HG03354 (cell line): ENCODE measurements at regions not wholly inside any gene's neighbourhood (a gene's known extent, or its start where the extent isn't known, plus 50 kb on each side); places are given as distances from the start of the nearest gene placed in this dataset.

Source experiments
- ATAC-seq: cut with Tn5 transposase; IDR thresholded peaks from one replicate; pipeline ENCODE4 v1.9.1; 2021; ENCODE audit warnings: mild to moderate bottlenecking; ENCODE audit not compliant: unreplicated experiment, poor library complexity, severe bottlenecking

DNA sequence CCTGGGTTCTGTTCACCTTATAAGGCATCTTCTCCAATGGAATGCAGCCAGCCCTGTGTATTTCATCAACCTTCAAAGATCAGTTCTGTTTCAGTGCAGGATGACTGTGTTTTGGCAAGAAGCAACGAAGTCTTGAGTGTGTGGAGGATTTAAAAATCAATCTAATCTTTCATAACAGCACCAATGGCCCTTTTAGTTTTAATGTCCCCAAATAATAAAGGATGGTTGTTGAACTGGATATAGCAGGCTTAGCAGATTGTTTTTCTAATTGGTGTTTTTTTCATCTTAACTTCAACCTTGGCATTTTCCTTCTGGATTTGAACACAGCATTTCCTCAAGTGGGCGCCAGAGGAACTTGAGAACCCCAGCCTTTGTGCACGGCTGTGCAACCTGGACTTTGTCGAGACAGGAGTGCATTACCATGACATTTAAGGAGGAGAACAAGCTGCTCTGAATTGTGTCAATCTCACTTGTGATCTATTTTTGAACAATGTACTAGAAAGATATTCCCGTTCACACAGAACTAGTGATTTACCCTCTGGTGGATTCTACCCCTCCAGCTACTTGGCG lies 313.3 kb upstream of the AKR1E2 start:
- no peak for ATAC-seq

DNA sequence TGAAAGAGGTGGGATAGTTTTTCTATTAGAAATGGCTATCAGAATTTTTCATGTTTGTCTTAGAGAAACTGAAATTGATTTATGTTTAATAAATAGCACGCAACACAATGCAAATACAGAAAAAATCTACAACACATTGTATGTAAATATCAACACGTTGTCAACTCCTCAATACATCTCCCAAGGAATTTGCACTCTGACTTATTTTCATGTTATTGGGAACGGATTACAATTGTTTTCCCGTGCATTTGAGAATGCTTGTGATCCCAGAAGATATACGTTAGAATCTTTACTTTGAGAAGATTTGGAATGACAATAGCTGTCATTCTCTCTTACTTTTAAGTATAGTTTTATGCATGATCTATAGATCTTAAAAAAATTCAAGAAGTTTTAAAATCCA lies 313.8 kb upstream of the AKR1E2 start:
- no peak for ATAC-seq

DNA sequence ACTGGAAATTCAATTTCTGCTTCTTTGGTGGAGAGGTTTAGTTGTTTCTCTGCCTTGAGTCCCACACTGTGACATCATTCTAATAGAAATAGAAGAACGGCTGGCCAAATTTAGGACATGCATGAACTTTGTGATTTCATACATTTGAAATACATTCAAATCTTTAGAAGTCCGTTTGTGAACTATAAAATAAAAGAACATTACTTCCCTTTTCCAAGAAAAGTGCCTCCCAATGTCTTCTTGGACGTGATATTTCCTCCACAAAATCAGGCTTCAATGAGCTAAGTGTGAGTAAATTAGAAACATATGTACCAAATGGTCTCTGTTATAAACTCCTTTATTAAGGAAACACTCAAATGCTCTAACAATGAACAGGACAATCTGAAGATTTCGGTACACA lies 314.5 kb upstream of the AKR1E2 start:
- no peak for ATAC-seq

DNA sequence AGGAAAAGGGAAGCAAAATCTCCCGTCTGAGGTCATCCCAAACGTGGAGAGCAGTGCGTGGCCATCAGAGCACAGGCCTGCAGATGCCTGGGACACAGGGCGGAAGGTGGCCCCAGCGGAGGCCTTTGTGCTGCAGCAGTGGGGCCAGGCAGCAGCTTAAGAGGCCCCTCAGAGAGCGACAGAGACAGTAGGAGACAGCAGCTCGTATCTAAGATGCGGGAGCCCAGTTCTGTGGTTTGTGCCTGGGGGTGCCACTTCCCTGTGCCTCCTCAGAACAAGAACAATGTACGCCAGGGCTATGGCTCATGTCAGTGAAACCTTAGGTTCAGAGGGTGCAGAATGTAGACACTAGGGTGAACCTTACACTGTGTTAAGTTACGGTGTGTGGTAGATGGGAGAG lies 316.6 kb upstream of the AKR1E2 start:
- no peak for ATAC-seq

DNA sequence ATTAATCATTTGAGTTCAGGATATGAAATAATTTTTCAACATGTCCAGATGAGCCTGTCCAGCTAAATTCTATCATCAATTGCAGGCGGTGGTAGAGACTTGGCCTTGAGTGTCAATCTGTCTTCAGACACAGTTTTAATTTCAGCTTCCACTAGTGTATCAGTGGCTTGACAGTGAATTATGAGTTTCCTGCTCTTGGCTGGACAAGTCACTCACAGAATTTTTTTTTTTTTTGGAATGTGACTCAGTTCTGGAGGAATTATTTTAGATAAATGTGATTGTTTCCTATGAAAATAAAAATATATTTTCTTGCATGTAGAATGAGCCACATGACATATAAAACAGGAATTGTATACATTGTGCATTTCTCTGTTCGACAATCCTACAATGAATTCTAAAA lies 319.9 kb upstream of the AKR1E2 start:
- no peak for ATAC-seq

DNA sequence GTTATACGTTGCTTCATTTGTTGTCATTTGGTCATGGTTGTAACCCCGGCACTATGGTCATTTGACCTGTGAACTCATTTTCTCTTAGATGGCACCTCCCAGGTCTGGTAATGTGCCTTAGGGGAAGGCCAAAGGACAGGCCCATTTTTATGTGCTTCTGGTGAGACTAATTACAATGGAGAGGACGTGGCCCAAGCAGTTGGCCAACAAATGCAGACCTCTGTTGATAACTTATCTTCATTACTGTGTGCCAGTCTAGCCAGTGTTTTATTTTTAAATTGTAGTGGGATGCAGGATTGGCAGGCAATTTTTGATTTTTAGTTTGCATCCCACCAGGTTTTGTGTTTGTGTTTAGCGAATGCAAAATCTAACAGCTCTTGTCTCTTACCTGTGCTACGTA lies 321.5 kb upstream of the AKR1E2 start:
- no peak for ATAC-seq

DNA sequence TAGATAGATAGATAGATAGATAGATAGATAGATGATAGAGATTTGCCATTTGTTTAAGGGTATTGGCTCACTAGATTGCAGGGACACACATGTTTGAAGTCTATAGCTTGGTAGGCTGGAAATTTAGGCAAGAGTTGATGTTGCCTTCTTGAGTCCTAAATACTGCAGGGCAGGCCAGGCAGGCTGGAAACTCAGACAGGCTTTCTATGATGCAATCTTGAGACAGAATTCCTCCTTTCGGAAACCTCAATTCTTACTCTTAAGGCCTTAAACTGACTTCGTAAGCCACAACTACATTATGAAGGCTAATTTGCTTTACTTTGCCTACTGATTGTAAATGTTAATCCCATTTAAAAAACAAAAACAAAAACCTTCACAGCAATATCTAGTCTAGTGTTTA lies 322.9 kb upstream of the AKR1E2 start:
- no peak for ATAC-seq

DNA sequence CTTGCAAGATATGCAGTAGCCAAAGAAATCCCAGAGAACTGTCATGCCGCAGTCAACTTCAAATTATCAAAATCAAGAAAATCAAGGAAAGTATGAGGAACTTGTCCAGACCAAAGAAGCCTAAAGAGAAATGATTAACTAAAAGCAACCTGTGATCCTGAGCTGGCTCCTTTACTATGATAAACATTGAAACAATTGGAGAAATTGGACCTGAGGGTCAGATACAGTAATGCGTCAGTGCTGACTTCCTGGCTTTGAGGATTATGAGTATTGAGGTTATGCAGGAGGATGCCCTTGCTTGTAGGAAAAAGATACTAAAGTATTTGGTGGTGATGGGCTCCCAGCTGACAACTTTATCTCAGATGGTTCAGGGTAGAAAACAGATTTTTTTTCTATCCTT lies 324.7 kb upstream of the AKR1E2 start:
- no peak for ATAC-seq

DNA sequence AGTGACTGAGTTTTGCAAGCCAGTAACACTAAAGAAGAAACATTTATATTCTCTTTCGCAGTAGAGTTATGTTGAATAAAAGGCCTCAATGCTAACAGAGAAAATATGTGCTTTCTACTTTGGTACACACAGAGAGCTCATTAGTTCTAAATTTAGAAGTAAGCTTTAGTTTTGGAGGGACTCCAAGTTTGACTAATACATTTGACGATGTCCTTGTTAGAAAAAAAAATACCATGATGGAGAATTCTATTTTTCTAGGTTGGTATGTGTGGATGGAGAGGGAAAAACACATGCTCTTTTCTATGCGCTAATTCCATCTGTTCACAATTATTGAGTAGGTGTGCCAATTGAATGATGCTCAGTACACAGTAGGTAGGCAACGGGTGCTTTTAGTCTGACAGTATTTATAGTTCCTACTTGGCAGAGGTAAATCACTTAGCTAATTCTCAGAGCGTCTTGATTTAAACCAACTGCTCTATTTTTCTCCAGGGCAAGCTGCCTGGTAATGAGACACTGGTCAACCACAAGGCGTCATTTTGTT lies 327.2 kb upstream of the AKR1E2 start:
- no peak for ATAC-seq

DNA sequence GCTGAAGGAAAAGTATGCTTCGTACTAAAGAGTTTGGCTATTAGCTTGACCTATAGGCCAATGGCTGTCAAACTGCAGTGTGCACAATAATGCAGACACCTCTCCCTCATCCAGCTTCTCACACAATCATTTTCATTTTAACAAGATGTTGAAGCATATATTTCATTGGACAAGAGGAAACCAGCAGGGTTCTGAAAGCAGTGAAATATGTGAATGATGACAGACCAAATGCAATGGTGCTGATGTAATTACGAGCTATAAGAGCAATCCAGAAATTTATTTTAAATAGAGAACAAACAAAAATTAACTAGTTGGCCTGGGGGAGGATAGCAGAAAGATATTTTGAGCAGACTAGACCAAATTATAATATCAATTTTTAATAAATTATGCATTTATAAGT lies 331.5 kb upstream of the AKR1E2 start:
- ATAC-seq = no peak

DNA sequence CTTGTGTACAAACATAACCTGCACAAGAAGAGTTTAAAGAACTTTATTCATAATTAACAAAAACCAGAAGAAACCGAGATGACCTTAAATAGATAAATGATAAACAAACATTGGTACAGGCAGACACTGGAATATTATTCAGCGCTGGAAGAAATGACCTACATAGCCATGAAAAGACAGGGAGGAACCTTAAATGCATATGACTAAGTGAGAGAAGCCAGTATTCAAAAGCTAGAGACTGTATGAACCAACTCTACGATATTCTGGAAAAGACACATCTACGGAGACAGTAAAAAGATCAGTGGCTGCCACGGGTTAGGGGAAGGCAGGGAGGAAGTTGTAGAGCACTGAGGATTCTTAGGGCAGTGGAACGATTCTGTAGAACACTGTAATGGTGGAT lies 333.8 kb upstream of the AKR1E2 start:
- no peak for ATAC-seq

DNA sequence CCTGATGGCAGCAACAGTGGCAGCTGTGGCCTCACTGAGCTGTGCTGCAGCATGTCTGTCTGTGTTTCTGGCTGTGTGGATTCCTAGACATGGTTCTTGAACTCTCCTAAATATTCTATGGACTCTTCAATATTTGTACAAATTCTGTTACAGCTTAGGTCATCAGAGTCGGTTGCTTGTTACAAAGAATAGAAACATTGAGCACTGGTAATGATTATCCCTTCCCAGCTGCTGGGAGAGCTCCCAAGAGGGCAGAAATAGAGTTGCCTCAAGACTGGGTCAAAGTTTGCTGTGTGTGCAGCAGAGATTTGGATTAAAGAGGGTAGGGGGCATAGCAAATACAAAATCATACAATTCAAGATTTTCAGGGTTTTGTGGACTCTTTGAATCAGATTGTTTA lies 337.1 kb upstream of the AKR1E2 start:
- no peak for ATAC-seq

DNA sequence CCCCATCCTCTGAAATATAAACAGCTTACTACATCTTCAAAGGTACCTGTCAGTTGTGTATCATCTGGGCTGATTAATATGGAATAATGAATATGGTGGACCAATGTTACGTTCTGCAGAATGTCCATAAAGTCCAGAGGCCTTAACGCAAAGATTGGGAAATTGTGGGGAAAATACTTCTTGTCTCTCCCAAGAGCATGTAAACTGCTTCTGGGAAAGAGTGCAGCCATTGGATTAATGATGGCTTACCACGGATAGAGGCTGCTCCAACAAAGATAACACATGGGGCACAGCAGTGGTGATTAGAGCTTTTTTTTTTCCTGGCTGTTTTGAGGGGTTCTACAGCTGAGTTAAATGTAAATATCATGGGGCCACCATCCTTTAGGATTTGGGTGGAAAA lies 340.4 kb upstream of the AKR1E2 start:
- ATAC-seq = no peak

DNA sequence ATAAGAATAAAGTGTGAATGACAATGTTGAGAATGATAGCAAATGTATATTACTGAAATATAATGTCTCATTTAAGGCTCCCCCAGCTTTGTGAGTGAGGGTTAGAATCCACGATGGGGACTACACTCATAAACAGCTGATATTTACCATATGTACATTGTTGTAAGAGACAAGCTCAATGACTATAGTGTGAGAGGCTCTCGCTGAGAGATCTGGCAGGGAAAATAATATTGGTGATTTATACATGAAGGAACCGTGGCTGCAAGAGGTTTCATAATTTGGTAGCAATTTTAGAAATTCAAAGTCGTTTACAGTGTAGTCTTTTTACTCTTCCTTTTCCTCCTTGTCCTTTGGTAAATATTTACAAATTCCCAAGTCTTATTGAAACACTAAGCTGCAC lies 342.2 kb upstream of the AKR1E2 start:
- ATAC-seq = no peak

DNA sequence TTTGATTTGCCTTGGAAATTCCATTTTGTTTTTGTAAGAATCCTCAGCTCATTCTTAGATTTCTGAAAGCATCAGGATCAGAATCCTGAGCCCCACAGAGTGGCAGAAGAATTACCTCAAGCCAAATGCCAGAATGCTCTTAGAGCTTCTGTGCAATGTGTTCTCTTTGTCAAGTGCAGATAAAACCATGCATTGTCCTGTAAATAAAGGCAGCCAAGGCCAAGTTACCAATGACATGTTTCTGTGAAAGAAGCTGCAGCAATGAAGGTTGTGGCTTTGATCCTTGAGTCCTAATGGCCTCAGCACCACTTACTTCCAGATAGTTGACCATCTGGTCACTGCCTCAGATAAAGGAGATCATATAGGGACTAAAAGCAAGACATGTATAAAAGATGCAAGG lies 343.3 kb upstream of the AKR1E2 start:
- ATAC-seq = no peak

DNA sequence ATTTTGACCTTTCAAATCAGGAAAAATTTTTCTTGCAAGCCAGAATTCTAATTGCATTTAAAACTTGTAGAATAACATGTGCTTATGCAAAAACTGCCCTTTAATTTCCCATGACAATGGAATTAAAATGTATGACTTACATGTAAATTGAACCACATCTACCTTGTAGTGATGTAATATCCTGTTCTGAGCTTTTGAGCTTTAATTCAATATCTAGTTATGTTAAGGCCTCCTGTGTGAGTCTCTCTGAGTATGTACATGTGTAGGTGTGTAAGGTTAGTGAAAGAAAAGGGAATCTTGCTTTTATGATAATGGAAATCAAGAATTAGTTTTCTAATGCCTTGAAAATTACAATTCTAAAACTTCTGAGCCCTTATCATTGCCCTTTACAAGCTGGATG lies 344.8 kb upstream of the AKR1E2 start:
- no peak for ATAC-seq

DNA sequence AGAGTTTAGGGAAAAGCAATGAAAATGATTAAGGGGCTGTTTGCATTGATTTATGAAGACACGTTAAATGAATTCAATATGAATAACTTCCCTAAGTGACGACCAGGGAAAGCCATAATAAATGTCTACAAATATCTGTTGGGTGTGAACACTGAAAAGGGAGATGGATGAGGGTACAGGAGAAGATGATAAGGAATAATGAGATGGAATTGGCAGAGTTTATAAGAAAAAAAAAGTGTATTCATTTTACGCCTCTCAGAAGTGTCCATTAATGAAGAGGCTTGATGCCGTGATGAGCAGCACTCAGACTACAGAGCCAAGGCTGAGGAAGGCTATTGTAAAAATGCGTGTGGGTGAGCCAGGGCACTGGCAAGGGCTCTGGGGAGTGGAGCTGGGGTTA lies 346.7 kb upstream of the AKR1E2 start:
- no peak for ATAC-seq

DNA sequence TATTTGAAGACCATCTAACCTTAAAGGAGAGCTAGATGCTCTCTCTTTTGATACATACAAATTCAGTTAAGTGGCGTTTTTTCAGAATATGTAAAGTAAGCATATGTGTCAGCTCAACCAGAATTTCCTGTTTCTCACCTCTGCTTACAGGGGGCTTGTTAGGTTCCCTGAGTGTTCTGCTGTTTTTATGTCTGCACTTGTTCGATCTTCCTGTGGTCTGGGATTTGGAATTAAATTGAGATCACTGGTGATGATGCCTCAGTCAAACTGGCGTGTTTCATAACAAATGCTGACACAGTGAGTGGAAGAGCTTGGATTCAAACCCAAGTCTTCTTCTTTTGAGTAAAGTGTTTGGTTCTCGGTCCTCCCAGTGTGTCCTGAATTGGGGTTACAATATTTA lies 348.3 kb upstream of the AKR1E2 start:
- no peak for ATAC-seq

DNA sequence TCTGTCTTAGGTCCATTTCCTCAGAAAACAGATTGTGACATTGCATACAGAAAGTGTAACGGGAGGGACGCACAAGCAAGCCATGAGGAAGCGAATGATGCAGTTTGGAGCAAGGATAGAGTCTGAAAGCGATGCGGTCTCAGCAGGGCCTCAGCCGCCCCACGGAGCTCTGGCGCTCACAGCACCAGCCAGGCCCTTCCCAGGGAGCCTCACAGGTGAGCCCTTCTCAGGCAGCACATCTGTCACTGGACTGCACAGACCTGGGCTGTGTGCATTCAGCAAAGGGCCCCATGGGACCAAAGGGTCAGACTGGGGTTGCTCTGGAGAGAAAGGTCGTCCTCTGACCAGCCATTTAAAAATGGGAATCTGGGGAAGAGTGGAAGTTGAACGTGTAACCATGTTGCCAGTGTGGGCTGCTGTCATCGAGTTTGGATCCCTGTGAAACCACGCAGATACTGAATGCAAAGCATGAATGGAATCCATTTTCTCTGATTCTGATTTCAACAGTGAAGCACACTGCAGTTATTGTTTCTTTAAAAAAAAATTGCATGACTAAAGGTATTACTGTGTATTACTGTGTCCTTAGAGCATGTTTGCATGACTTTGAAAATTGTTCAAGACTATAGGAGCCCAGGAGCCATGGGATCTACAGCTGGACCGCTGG lies 350.0 kb upstream of the AKR1E2 start:
- ATAC-seq = no peak

DNA sequence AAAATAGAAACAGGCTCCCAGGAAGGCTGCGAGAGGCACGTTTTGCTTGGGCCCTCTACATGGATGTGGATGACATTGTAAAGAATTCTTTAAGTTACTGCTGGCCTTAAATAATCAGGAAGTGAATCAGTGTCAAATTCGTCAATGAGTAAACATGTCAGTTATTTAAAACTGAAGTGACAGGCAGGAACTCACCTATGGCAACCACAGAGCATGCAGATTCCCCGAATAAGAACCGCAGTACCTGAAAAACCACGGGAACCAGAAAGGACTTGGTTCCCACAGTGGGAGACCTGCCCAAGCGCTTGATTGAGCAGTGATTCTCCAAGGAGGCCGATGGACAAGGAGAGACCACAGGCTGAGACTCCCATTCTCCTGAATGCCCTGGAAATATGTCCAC lies 351.2 kb upstream of the AKR1E2 start:
- no peak for ATAC-seq

DNA sequence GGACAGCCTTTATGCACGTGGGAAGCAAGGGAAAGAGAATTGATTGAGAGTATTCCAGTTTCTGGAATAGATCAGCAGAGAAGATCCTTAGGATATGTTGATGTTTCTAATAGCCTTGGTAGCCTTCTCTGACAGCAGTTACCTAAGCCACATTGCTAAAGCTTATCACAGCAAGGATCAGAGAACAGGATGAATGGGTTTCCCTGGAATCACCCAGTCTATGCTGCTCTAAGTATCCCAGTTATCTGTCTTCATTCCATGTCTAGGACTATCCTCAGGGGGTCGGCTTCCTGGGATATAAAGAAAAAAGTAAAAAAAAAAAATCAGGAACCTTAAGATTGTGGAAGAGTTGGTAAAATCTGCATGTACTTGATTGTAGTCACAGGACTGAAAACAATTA lies 352.0 kb upstream of the AKR1E2 start:
- ATAC-seq = no peak
